PFSK-1 (cell line): ENCODE measurements at regions not wholly inside any gene's neighbourhood (a gene's known extent, or its start where the extent isn't known, plus 50 kb on each side); places are given as distances from the start of the nearest gene placed in this dataset.

Experiments
- FOXP2 ChIP-seq: optimal IDR thresholded peaks from 2 replicates; pipeline ENCODE3; 2011; ENCODE audit warnings: borderline replicate concordance, control low read depth, inconsistent platforms; ENCODE audit not compliant: insufficient read depth; ENCODE audit errors: extremely low read length, extremely low read depth
- POLR2AphosphoS5 ChIP-seq: IDR thresholded peaks from 2 replicates; pipeline ENCODE4 v1.6.1; 2012; ENCODE audit warnings: low read depth, mild to moderate bottlenecking, control low read depth, low read length, moderate library complexity
- SIN3A ChIP-seq: IDR thresholded peaks from 2 replicates; pipeline ENCODE4 v1.6.1; 2012; ENCODE audit warnings: mild to moderate bottlenecking, low read length, moderate library complexity, borderline replicate concordance; ENCODE audit not compliant: insufficient read depth
- TAF1 ChIP-seq: IDR thresholded peaks from 2 replicates; pipeline ENCODE4 v1.6.1; 2012; ENCODE audit warnings: low read length, control low read depth, borderline replicate concordance; ENCODE audit not compliant: insufficient read depth
- TF ChIP-seq, protein P1 (sequence below), 2 experiments: IDR thresholded peaks; 2 replicates each; pipeline versions ENCODE4 v1.6.1 to v1.8.0; 2011 to 2012; ENCODE audit warnings: low read depth in 2 of 2, low read length in 2 of 2, control low read depth in 1 of 2, inconsistent platforms in 1 of 2, mild to moderate bottlenecking in 1 of 2, moderate library complexity in 1 of 2; ENCODE audit not compliant: insufficient read depth in 1 of 2

DNA sequence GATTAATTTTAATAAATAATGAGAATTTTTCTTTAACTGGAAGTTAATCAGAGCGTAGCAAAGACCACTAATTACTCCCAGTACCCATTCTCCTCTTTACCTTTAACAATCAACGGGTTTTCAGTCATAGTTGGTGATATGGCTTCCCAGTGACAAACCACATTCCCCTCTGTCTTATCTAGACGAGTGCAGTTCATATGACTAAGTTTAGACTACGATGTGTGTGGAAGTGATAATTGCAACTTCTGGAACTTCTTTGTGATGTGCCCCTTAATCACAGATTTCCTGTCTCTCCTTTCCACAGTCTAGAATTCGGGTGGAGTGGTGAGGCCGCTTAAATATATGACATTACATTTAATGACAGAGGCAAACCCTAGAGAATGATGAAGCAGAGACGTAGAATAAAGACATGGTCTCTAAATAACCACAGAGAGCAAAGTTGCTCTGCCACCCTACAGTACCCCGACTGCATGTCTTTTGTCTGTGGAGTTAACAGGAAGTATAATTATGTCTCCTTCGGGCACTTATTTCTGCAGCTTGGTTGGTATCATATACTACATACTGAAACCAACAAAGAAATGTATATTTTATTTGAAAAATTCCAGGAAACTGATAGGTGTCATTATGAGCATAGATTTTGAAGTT, 693.3 kb upstream of the CDH7 start:
- TF ChIP-seq, protein P1, sequence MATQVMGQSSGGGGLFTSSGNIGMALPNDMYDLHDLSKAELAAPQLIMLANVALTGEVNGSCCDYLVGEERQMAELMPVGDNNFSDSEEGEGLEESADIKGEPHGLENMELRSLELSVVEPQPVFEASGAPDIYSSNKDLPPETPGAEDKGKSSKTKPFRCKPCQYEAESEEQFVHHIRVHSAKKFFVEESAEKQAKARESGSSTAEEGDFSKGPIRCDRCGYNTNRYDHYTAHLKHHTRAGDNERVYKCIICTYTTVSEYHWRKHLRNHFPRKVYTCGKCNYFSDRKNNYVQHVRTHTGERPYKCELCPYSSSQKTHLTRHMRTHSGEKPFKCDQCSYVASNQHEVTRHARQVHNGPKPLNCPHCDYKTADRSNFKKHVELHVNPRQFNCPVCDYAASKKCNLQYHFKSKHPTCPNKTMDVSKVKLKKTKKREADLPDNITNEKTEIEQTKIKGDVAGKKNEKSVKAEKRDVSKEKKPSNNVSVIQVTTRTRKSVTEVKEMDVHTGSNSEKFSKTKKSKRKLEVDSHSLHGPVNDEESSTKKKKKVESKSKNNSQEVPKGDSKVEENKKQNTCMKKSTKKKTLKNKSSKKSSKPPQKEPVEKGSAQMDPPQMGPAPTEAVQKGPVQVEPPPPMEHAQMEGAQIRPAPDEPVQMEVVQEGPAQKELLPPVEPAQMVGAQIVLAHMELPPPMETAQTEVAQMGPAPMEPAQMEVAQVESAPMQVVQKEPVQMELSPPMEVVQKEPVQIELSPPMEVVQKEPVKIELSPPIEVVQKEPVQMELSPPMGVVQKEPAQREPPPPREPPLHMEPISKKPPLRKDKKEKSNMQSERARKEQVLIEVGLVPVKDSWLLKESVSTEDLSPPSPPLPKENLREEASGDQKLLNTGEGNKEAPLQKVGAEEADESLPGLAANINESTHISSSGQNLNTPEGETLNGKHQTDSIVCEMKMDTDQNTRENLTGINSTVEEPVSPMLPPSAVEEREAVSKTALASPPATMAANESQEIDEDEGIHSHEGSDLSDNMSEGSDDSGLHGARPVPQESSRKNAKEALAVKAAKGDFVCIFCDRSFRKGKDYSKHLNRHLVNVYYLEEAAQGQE (IDR thresholded peaks at IDR 0.05; ENCODE audit: insufficient read depth in 1 of 2, low read depth in 2 of 2, low read length in 2 of 2): no peak
- TF ChIP-seq FOXP2 (no peak), POLR2AphosphoS5 (no peak), SIN3A (no peak), TAF1 (no peak)

DNA sequence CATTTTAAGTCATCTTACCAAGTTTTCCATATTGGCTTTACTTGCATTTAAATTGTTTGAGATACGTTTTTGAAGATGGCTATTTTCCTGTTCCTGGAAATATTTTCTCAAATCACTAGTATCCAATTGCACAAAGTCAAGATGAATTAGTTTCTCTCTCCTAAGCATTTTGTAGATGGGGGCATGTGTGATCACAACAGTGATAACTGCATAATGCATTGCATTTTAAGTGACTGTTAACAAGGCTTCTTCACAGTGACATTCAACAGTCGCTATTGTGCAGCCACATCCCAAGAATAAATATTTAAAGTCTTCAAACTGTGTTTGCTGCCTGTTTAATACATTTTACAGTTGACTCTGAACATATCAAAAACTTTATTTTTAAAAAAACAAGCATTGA, 694.2 kb upstream of the CDH7 start:
- TF ChIP-seq FOXP2 (no peak), TAF1 (no peak), SIN3A (no peak), POLR2AphosphoS5 (no peak)
- TF ChIP-seq, protein P1 (IDR thresholded peaks at IDR 0.05; ENCODE audit: insufficient read depth in 1 of 2, low read depth in 2 of 2, low read length in 2 of 2): no peak

GRCh38 chr18:65049586-65049985, 701.2 kb upstream of the CDH7 start:
- TF ChIP-seq TAF1 (no peak), POLR2AphosphoS5 (no peak), SIN3A (no peak), FOXP2 (no peak)
- TF ChIP-seq, protein P1 (IDR thresholded peaks at IDR 0.05; ENCODE audit: insufficient read depth in 1 of 2, low read depth in 2 of 2, low read length in 2 of 2): no peak

DNA sequence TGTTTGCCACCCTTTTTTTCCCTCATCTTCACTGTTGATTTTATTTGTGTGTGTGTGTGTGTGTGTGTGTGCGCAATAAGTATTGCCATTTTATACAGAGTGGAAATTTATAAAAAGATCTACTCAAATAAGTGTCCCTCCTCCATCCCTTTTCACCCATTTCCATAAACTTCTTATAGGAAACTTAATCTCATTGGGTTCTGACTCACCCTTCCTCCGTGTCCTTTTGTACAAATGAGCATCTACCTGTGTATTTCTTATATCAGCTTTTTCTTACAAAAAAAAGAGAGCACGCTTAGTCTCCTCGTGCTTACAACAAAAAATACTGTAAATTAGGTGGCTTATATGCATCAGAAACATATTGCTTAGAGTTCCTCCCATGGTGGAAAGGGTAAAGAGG, 711.2 kb upstream of the CDH7 start:
- TF ChIP-seq, protein P1 (IDR thresholded peaks at IDR 0.05; ENCODE audit: insufficient read depth in 1 of 2, low read depth in 2 of 2, low read length in 2 of 2): no peak
- no peak for TF ChIP-seq FOXP2
- no peak for TF ChIP-seq SIN3A
- TF ChIP-seq POLR2AphosphoS5: no peak
- no peak for TF ChIP-seq TAF1

GRCh38 chr18:65035701-65036100, 715.1 kb upstream of the CDH7 start:
- TF ChIP-seq, protein P1 (IDR thresholded peaks at IDR 0.05; ENCODE audit: insufficient read depth in 1 of 2, low read depth in 2 of 2, low read length in 2 of 2): no peak
- no peak for TF ChIP-seq SIN3A
- TF ChIP-seq POLR2AphosphoS5: no peak
- TF ChIP-seq FOXP2: no peak
- no peak for TF ChIP-seq TAF1
